Endothelial cell of umbilical vein (primary cell): ENCODE measurements at regions not wholly inside any gene's neighbourhood (a gene's known extent, or its start where the extent isn't known, plus 50 kb on each side); places are given as distances from the start of the nearest gene placed in this dataset.

Experiments
- CTCF ChIP-seq, 2 donors: IDR thresholded peaks; 1 replicate in 1 of 2; 2 replicates in 1 of 2; pipeline ENCODE4 v1.5.1; 2011; ENCODE audit warnings: low read length in 2 of 2, mild to moderate bottlenecking in 2 of 2, moderate library complexity in 2 of 2, control low read depth in 1 of 2, inconsistent platforms in 1 of 2, low read depth in 1 of 2; ENCODE audit not compliant: insufficient read depth in 1 of 2; ENCODE audit errors: extremely low read depth in 1 of 2
- EZH2 ChIP-seq: IDR thresholded peaks from 2 replicates; pipeline ENCODE4 v1.6.1; 2012; ENCODE audit warnings: borderline replicate concordance, low read depth, mild to moderate bottlenecking, moderate library complexity, low read length, inconsistent platforms; ENCODE audit not compliant: severe bottlenecking
- GATA2 ChIP-seq: IDR thresholded peaks from 2 replicates; pipeline ENCODE4 v1.7.0; 2011; ENCODE audit warnings: low read depth, mild to moderate bottlenecking, moderate library complexity, mixed read lengths, low read length; ENCODE audit not compliant: insufficient read length, insufficient read depth
- MAX ChIP-seq: IDR thresholded peaks from 2 replicates; pipeline ENCODE4 v1.6.1; 2011; ENCODE audit not compliant: insufficient read depth, insufficient read length
- MYC ChIP-seq: IDR thresholded peaks from one replicate; pipeline ENCODE4 v1.6.1; 2011; ENCODE audit warnings: mild to moderate bottlenecking, low read depth, low read length
- POLR2A ChIP-seq: IDR thresholded peaks from 2 replicates; pipeline ENCODE4 v1.6.1; 2012; ENCODE audit warnings: low read depth, mild to moderate bottlenecking, control low read depth, low read length
- POLR2AphosphoS5 ChIP-seq: IDR thresholded peaks from 2 replicates; pipeline ENCODE4 v1.6.1; 2012; ENCODE audit warnings: low read depth, mild to moderate bottlenecking, control low read depth, low read length, moderate library complexity; ENCODE audit not compliant: insufficient read depth

- TF ChIP-seq CTCF (IDR thresholded peaks at IDR 0.05; ENCODE audit: extremely low read depth in 1 of 2, insufficient read depth in 1 of 2, low read depth in 1 of 2, low read length in 2 of 2), result no peak
- no peak for TF ChIP-seq POLR2A
- TF ChIP-seq POLR2AphosphoS5, result no peak
- TF ChIP-seq EZH2, result no peak
- TF ChIP-seq MAX, result no peak
- TF ChIP-seq MYC, result no peak
- no peak for TF ChIP-seq GATA2
Observed at GRCh38 chr3:107256963-107257362, 120.3 kb upstream of the CCDC54 start.
